ENCODE measurements at regions not wholly inside any gene's neighbourhood (a gene's known extent, or its start where the extent isn't known, plus 50 kb on each side); places are given as distances from the start of the nearest gene placed in this dataset.
"Not testable (repeated sequence)": the region's sequence is repeated elsewhere in the genome, so short reads cannot be mapped to it uniquely, and the experiment has no call there.

DNA sequence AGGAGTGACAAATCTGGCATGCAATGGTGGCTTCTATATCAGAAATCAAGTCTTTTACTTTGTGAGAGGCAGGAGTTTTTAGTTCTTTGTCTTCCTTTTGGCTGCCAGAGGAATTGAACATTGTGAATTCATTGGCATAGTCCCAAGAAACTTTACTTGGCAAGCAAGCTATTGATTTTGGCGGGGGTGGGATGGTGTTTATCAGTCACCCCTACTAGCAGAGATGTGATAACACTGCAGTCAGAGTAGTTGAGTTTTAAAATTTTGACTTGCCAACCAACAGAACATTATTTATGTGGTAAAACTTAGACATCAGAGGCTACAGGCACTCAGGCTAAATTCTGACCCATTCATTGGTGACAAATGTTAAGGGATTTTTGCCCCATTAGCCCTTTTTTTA, 129.2 kb downstream of the FAM72B start:
- H3K36me3 ChIP-seq (ENCODE audit: control insufficient read depth in 1 of 2, insufficient read depth in 2 of 2, low read length in 1 of 2); H3K4me1 ChIP-seq (ENCODE audit: control insufficient read depth in 1 of 2, insufficient read depth in 2 of 2, low read length in 2 of 2); DNase-seq; H3K4me3 ChIP-seq (ENCODE audit: low read length in 2 of 2); H3K27ac ChIP-seq (ENCODE audit: low read depth in 1 of 2, low read length in 2 of 2); intact Hi-C loops (cut with DNase I); ATAC-seq (ENCODE audit: low FRiP score); H3K9me3 ChIP-seq (ENCODE audit: control insufficient read depth, low read length); H3K27me3 ChIP-seq (ENCODE audit: control insufficient read depth in 1 of 2, insufficient read depth in 2 of 2, low read length in 1 of 2): not testable (repeated sequence)
- WGBS, 2 donors: no CpG with 5 or more reads among the region's 1 CpG

DNA sequence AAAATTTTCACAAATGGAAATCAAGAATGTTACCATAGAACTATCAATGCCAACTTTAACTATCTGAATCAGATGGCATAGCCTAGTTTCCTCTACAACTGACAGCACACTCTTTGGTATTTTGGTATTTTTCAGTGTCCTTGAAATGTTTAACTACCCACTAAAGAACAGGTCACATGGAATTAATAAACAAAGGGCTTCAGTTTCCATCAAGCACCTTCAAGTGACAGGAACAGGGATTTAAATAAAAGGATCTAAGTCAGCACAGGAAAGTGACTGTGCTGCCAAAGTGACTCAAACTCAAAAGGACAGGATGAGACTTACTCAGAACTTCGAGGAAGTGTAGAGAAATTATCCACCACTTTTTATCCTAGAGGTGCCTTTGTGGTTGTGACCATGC, 117.2 kb downstream of the FAM72B start:
- H3K27ac ChIP-seq (ENCODE audit: low read depth in 1 of 2, low read length in 2 of 2); H3K27me3 ChIP-seq (ENCODE audit: control insufficient read depth in 1 of 2, insufficient read depth in 2 of 2, low read length in 1 of 2); H3K36me3 ChIP-seq (ENCODE audit: control insufficient read depth in 1 of 2, insufficient read depth in 2 of 2, low read length in 1 of 2); H3K4me3 ChIP-seq (ENCODE audit: low read length in 2 of 2); DNase-seq; intact Hi-C loops (cut with DNase I); H3K9me3 ChIP-seq (ENCODE audit: control insufficient read depth, low read length); H3K4me1 ChIP-seq (ENCODE audit: control insufficient read depth in 1 of 2, insufficient read depth in 2 of 2, low read length in 2 of 2); ATAC-seq (ENCODE audit: low FRiP score): not testable (repeated sequence)
- WGBS, 2 donors: 86 to 100% methylated on average over 1 of the region's 1 CpG

DNA sequence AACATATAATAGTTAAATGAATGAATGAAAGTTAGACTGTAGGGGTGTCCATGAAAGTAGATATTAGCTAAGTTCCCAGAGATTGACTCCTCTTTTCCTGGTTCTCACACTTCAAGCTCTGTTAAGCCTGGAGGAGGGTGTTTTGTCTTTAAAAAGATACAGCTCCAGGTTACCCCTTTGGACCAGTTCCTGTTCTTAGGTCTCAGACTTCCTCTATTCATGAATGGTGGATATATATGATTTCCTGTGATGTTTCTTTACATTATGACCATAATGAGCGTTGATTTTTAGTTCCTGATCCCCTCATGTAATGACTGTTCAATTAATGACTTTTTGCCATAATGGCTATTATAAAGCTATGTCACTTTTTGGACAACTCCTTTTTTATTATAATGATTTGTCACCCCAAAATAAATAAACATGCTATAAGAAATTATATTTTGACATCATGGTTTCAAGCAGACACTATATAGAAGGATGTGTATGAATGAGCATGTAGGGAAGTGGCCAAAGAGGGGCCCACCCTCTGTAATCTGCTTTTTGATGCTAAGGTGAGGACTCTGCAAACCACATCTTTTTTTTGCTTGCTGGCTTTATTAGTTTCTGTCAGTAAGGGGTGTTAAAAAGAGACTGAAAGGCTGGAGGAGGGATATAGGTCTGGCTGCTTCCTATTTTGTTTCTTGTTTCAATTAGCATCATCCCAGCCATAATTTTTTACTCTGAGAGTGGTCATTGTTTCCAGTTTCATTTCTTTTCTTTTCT, 115.2 kb downstream of the FAM72B start:
- H3K4me3 ChIP-seq (ENCODE audit: low read length in 2 of 2); intact Hi-C loops (cut with DNase I); H3K9me3 ChIP-seq (ENCODE audit: control insufficient read depth, low read length); H3K27ac ChIP-seq (ENCODE audit: low read depth in 1 of 2, low read length in 2 of 2); H3K27me3 ChIP-seq (ENCODE audit: control insufficient read depth in 1 of 2, insufficient read depth in 2 of 2, low read length in 1 of 2); H3K4me1 ChIP-seq (ENCODE audit: control insufficient read depth in 1 of 2, insufficient read depth in 2 of 2, low read length in 2 of 2); ATAC-seq (ENCODE audit: low FRiP score); H3K36me3 ChIP-seq (ENCODE audit: control insufficient read depth in 1 of 2, insufficient read depth in 2 of 2, low read length in 1 of 2); DNase-seq: not testable (repeated sequence)
- WGBS, 2 donors: no CpG with 5 or more reads among the region's 1 CpG

GRCh38 chr1:121073852-121074251, 110.3 kb downstream of the FAM72B start:
- H3K27ac ChIP-seq (ENCODE audit: low read depth in 1 of 2, low read length in 2 of 2); intact Hi-C loops (cut with DNase I); H3K4me3 ChIP-seq (ENCODE audit: low read length in 2 of 2); DNase-seq; H3K9me3 ChIP-seq (ENCODE audit: control insufficient read depth, low read length); H3K36me3 ChIP-seq (ENCODE audit: control insufficient read depth in 1 of 2, insufficient read depth in 2 of 2, low read length in 1 of 2); H3K27me3 ChIP-seq (ENCODE audit: control insufficient read depth in 1 of 2, insufficient read depth in 2 of 2, low read length in 1 of 2); H3K4me1 ChIP-seq (ENCODE audit: control insufficient read depth in 1 of 2, insufficient read depth in 2 of 2, low read length in 2 of 2); ATAC-seq (ENCODE audit: low FRiP score): not testable (repeated sequence)
- WGBS, 2 donors: no CpG with 5 or more reads among the region's 1 CpG

DNA sequence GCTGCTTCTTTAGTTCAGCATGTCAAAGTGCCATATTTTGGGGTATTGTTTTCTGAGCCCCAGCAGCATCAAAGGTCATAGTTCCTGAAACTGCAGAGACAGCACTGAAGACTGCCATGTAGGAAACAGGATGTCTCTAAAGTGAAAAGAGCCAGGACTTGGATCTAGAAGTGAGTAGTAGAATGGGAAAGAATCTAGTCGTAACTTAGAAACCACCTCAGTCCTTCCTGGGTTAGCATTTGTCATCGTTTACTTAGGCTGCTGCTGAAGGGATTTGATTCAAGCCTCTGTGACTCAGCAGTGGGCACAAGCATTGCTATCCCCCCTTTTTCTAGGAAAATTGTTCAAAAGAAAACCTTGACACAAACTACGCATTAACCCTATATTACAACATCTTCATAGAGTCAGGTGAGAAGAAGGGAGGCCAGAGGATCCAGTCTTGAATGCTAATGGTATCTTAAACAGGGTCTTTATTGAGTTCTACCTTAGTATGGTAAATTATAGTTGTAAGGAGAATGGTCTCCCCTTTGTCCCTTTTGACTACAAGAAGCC, 108.8 kb downstream of the FAM72B start:
- H3K4me3 ChIP-seq (ENCODE audit: low read length in 2 of 2); DNase-seq; H3K36me3 ChIP-seq (ENCODE audit: control insufficient read depth in 1 of 2, insufficient read depth in 2 of 2, low read length in 1 of 2); H3K27ac ChIP-seq (ENCODE audit: low read depth in 1 of 2, low read length in 2 of 2); H3K9me3 ChIP-seq (ENCODE audit: control insufficient read depth, low read length); intact Hi-C loops (cut with DNase I); H3K27me3 ChIP-seq (ENCODE audit: control insufficient read depth in 1 of 2, insufficient read depth in 2 of 2, low read length in 1 of 2); H3K4me1 ChIP-seq (ENCODE audit: control insufficient read depth in 1 of 2, insufficient read depth in 2 of 2, low read length in 2 of 2); ATAC-seq (ENCODE audit: low FRiP score): not testable (repeated sequence)
- WGBS, 2 donors: 52 to 100% methylated on average over 1 to 2 of the region's 3 CpGs

GRCh38 chr1:121076674-121077073, 107.5 kb downstream of the FAM72B start:
- ATAC-seq (ENCODE audit: low FRiP score); intact Hi-C loops (cut with DNase I); H3K27me3 ChIP-seq (ENCODE audit: control insufficient read depth in 1 of 2, insufficient read depth in 2 of 2, low read length in 1 of 2); H3K4me3 ChIP-seq (ENCODE audit: low read length in 2 of 2); H3K9me3 ChIP-seq (ENCODE audit: control insufficient read depth, low read length); H3K4me1 ChIP-seq (ENCODE audit: control insufficient read depth in 1 of 2, insufficient read depth in 2 of 2, low read length in 2 of 2); H3K27ac ChIP-seq (ENCODE audit: low read depth in 1 of 2, low read length in 2 of 2); H3K36me3 ChIP-seq (ENCODE audit: control insufficient read depth in 1 of 2, insufficient read depth in 2 of 2, low read length in 1 of 2); DNase-seq: not testable (repeated sequence)
- WGBS, 2 donors: no CpG with 5 or more reads among the region's 1 CpG

- H3K9me3 ChIP-seq (ENCODE audit: control insufficient read depth, low read length); H3K27ac ChIP-seq (ENCODE audit: low read depth in 1 of 2, low read length in 2 of 2); ATAC-seq (ENCODE audit: low FRiP score); DNase-seq; H3K36me3 ChIP-seq (ENCODE audit: control insufficient read depth in 1 of 2, insufficient read depth in 2 of 2, low read length in 1 of 2); H3K4me1 ChIP-seq (ENCODE audit: control insufficient read depth in 1 of 2, insufficient read depth in 2 of 2, low read length in 2 of 2); H3K4me3 ChIP-seq (ENCODE audit: low read length in 2 of 2); intact Hi-C loops (cut with DNase I); H3K27me3 ChIP-seq (ENCODE audit: control insufficient read depth in 1 of 2, insufficient read depth in 2 of 2, low read length in 1 of 2): not testable (repeated sequence)
These were observed 104.5 kb downstream of the FAM72B start for GRCh38 chr1:121079655-121080054.

- H3K27me3 ChIP-seq (ENCODE audit: control insufficient read depth in 1 of 2, insufficient read depth in 2 of 2, low read length in 1 of 2); H3K9me3 ChIP-seq (ENCODE audit: control insufficient read depth, low read length); ATAC-seq (ENCODE audit: low FRiP score); H3K36me3 ChIP-seq (ENCODE audit: control insufficient read depth in 1 of 2, insufficient read depth in 2 of 2, low read length in 1 of 2); H3K27ac ChIP-seq (ENCODE audit: low read depth in 1 of 2, low read length in 2 of 2); DNase-seq; H3K4me1 ChIP-seq (ENCODE audit: control insufficient read depth in 1 of 2, insufficient read depth in 2 of 2, low read length in 2 of 2); H3K4me3 ChIP-seq (ENCODE audit: low read length in 2 of 2); intact Hi-C loops (cut with DNase I): not testable (repeated sequence)
- 13 to 16% methylated on average over 11 of the region's 11 CpGs for WGBS, 2 donors
These were observed 103.8 kb downstream of the FAM72B start for GRCh38 chr1:121080197-121080903.

DNA sequence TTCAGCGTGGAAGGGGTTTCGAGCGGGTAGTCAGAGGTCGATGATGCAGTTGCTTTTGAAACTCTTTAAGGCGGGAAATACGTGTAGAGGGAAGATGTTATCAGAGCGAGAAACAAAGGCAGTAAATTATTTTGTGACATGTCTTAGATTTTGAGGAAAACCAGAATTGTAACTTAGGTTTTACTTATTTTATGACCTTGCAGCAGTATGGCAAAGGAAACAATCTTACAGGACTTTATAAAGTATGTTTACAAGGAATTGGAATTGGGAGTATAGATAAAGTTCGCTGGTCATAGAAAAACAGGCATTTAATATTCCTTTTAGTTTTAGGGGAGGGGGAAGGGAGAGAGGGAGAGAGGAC, 103.3 kb downstream of the FAM72B start:
- H3K27me3 ChIP-seq (ENCODE audit: control insufficient read depth in 1 of 2, insufficient read depth in 2 of 2, low read length in 1 of 2); H3K9me3 ChIP-seq (ENCODE audit: control insufficient read depth, low read length); intact Hi-C loops (cut with DNase I); H3K4me3 ChIP-seq (ENCODE audit: low read length in 2 of 2); H3K36me3 ChIP-seq (ENCODE audit: control insufficient read depth in 1 of 2, insufficient read depth in 2 of 2, low read length in 1 of 2); DNase-seq; H3K27ac ChIP-seq (ENCODE audit: low read depth in 1 of 2, low read length in 2 of 2); ATAC-seq (ENCODE audit: low FRiP score); H3K4me1 ChIP-seq (ENCODE audit: control insufficient read depth in 1 of 2, insufficient read depth in 2 of 2, low read length in 2 of 2): not testable (repeated sequence)
- WGBS, 2 donors: 23 to 24% methylated on average over 7 to 8 of the region's 8 CpGs

All from aorta (tissue), 5 donors.